Jurkat, Clone E6-1 (cell line): ENCODE measurements at regions not wholly inside any gene's neighbourhood (a gene's known extent, or its start where the extent isn't known, plus 50 kb on each side); places are given as distances from the start of the nearest gene placed in this dataset.
A peak's percentile ranks its signal among the peaks of the same experiment; 100 is the strongest.
"Not testable (repeated sequence)": the region's sequence is repeated elsewhere in the genome, so short reads cannot be mapped to it uniquely, and the experiment has no call there.

ENCODE experiments used
- DNase-seq: peaks from one replicate; pipeline ENCODE4 v3.0.0-alpha.2; 2011; ENCODE audit warnings: low read depth, low spot score
- H3K4me3 ChIP-seq: 2 replicates; pipeline ENCODE4 v1.5.1; 2011; ENCODE audit warnings: mild to moderate bottlenecking, low read length, control low read depth, moderate library complexity

DNA sequence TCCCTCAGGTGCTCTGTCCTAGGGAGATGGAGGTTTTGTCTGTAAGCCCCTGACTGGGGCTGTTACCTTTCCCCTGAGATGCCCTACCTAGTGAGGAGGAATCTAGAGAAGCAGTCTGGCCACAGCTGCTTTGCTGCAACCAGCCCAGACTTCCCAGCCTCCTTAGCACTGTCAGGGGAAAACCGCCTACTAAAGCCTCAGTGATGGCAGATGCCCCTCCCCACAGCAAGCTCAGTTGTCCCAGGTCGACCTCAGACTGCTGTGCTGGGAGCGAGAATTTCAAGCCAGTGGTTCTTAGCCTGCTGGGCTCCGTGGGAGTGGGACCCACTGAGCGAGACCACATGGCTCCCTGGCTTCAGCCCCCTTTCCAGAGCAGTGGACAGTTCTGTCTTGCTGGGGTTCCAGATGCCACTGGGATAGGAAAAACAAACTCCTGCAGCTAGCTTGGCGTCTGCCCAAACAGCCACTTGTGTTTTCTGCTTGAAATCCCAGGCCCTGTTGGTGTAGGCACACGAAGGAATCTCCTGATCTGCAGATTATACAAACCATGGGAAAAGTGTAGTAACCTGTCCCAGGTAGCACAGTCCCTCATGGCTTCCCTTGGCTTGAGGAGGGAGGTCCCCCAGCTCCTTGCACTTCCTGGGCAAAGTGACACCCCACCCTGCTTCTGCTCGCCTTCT, 146.4 kb upstream of the PROKR2 start:
- no peak overlapping the region for H3K4me3 ChIP-seq
- DNase-seq = no peak

- DNase-seq, H3K4me3 ChIP-seq: not testable (repeated sequence)
Measured at GRCh38 chr20:5453745-5454144, 137.0 kb upstream of the PROKR2 start.

DNA sequence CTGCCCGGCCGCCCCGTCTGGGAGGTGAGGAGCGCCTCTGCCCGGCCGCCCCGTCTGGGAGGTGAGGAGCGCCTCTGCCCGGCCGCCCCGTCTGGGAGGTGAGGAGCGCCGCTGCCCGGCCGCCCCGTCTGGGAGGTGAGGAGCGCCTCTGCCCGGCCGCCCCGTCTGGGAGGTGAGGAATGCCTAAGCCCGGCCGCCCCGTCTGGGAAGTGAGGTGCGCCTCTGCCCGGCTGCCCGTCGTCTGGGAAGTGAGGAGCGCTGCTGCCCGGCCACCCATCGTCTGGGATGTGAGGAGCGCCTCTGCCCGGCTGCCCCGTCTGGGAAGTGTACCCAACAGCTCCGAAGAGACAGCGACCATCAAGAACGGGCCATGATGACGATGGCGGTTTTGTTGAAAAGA, 136.6 kb upstream of the PROKR2 start:
- DNase-seq = not testable (repeated sequence)

DNA sequence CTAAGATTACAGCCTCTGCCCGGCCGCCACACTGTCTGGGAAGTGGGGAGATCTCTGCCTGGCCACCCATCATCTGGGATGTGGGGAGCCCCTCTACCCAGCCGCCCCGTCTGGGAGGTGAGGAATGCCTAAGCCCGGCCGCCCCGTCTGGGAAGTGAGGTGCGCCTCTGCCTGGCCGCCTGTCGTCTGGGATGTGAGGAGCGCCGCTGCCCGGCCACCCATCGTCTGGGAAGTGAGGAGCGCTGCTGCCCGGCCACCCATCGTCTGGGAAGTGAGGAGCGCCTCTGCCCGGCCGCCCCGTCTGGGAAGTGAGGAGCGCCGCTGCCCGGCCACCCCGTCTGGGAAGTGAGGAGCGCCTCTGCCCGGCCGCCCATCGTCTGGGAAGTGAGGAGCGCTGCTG, 135.9 kb upstream of the PROKR2 start:
- H3K4me3 ChIP-seq, DNase-seq: not testable (repeated sequence)

More for the DNA sequence above, 136.6 kb upstream of the PROKR2 start:
- H3K4me3 ChIP-seq = not testable (repeated sequence)

GRCh38 chr20:5452286-5452685, 135.5 kb upstream of the PROKR2 start:
- H3K4me3 ChIP-seq, DNase-seq: not testable (repeated sequence)

GRCh38 chr20:5451643-5452210, 135.0 kb upstream of the PROKR2 start:
- no peak overlapping the region for H3K4me3 ChIP-seq
- no peak for DNase-seq

- peak; percentile 33 for DNase-seq
- no peak overlapping the region for H3K4me3 ChIP-seq
Measured at GRCh38 chr20:5448449-5449118, 131.8 kb upstream of the PROKR2 start.

DNA sequence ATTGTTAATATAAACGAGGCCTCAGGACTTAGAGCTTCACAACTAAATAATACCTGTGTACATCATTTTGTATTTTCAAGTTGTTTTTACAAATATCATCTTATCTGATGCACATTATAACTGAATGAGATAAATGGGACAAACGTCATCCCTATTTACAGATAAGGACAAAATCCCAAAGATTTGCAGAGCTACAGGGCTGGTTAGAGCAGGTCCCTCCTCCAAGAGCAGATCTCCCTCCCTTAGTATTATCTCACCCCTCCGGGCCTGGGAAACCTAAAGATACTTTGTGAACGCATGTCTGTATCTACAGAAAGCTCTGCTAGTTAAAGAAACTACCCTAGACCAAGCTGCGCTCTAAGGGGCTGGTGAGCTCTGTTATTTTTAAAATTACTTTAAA, 130.4 kb upstream of the PROKR2 start:
- no peak for DNase-seq
- no peak overlapping the region for H3K4me3 ChIP-seq

GRCh38 chr20:5445611-5446010, 128.9 kb upstream of the PROKR2 start:
- H3K4me3 ChIP-seq = no peak overlapping the region
- no peak for DNase-seq

DNA sequence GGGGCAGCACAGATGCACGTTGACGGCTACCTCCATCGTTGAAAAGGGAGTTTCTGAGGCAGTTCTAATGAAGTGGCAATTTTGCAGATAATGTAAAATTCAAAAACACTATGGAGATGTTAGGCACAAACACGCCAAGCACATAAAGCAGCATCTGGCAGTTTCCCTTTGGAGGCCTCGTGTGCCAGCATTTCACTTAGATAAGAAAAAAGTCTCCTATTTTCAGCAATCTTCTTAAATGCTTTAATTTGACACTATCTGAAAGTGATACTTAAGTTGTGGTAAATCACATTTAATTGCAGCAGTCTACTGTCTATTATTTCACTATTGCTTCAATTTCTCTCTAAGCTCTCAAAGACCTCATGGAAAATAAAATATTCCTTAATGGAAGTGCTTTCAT, 125.3 kb upstream of the PROKR2 start:
- no peak overlapping the region for H3K4me3 ChIP-seq

GRCh38 chr20:5434116-5434515, 117.4 kb upstream of the PROKR2 start:
- H3K4me3 ChIP-seq = no peak overlapping the region
- DNase-seq = no peak

More for the DNA sequence above, 125.3 kb upstream of the PROKR2 start:
- DNase-seq = no peak

DNA sequence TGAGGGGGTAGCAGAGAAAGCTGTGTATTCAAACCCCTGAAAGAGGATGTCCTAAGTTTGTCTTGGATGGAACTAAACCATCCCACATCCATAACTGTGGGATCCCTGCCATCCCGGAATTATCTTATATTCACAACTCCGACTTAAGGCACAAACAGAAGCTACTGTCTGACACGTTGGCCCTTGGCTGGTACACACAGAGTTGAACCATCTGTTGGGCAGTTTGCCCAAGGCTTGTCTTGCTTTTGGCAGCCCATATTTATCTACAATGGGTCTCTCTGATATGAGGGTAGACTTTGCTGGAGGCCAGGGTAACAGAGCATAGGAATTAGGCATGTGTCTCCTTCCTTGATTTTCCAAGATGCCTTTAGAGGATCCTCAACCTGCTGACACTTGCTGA, 116.6 kb upstream of the PROKR2 start:
- no peak overlapping the region for H3K4me3 ChIP-seq
- no peak for DNase-seq

GRCh38 chr20:5432030-5432429, 115.3 kb upstream of the PROKR2 start:
- no peak for DNase-seq
- no peak overlapping the region for H3K4me3 ChIP-seq

GRCh38 chr20:5430670-5431069, 113.9 kb upstream of the PROKR2 start:
- H3K4me3 ChIP-seq = no peak overlapping the region
- DNase-seq = peak; percentile 1

DNA sequence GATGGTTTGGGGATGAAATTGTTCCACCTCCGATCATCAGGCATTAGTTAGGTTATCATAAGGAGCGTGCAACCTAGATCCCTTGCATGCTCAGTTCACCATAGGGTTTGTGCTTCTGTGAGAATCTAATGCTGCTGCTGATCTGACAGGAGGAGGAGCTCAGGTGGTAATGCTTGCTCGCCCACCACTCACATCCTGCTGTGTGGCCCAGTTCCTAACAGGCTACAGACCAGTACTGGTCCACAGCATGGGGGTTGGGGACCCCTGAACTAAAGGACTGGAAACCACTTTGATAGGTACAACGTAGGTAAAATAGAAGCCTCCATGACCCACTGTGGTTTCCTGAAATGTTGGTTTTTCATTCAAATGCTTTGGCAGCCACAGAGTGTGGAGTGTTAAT, 109.3 kb upstream of the PROKR2 start:
- no peak for DNase-seq
- no peak overlapping the region for H3K4me3 ChIP-seq

DNA sequence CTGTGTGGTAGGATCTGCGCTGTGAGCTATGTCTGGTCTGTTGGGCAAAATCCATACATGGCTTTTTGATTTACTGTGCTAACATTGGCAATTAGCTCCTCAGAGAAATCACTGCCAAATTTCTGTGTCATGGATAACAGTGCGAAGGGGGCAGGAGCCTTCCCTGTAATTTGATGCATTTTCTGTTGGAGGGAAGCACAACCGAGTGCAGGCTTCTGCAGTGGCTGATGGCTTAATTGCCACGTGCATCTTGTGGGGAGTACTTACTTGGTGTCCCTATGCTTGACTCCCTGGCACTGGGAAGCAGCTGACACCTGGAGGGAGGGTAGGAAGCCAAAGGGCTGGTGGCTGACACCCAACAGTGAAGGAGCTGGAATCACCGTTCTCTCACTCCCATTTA, 99.3 kb upstream of the PROKR2 start:
- H3K4me3 ChIP-seq = no peak overlapping the region
- DNase-seq = no peak

DNA sequence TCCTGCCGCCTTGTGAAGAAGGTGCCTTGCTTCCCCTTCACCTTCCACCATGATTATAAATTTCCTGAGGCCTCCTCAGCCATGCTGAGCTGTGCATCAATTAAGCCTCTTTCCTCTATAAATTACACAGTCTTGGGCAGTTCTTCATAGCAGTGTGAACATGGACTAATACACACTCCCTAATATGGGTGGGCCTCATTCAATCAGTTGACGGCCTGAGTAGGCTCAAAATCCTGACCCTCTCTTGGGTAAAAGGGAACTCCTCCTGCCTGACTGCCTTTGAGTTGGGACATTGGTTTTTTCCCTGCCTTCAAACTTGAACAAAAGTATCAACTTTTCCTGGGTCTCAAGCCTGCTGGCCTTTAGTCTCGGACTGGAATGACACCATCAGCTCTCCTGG, 96.6 kb upstream of the PROKR2 start:
- no peak overlapping the region for H3K4me3 ChIP-seq
- no peak for DNase-seq

DNA sequence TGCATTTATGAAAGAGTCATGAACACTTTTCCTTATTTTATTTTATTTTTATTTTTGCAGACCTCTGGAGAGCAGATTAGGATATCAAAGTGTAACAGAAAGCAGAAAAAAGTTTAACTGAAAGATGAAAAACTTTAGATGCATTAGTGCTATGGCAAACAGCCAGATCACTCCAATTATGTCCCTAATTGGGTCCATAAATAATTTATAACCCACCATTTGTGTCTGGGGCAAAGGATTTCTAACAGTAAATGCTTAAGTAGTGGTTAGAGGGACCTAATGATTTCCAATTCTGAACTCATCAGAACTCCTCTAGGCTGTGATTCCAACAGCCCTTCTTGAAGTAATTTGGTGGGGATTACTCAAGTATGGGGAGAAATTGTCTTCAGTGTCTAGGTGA, 93.7 kb upstream of the PROKR2 start:
- no peak for DNase-seq
- no peak overlapping the region for H3K4me3 ChIP-seq

DNA sequence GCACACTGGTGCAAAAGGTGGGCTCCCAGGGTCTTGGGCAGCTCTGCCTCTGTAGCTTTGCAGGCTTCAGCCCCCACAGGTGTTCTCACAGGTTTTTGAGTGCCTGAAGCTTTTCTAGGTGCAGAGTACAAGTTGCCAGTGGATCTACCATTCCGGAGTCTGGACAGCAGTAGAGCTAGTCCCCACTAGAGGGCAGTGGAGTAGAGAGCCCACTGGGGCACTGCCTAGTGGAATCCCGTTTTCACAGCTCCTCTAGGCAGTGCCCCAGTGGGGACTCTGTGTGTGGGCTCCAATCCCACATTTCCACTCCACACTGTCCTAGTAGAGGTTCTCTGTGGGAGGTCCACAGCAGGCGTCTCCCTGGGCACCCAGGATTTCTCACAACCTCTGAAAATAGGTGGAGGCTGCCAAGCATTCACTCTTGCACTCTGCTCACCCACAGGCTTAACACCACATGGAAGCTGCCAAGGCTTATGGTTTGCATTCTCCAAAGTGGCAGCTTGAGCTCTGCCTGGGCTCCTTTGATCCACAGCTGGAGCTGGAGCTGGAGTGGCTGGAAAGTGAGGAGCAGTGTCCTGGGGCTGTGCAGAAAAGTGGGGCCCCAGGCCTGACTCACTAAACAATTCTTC, 86.3 kb upstream of the PROKR2 start:
- H3K4me3 ChIP-seq = no peak overlapping the region
- DNase-seq = peak; percentile 32

DNA sequence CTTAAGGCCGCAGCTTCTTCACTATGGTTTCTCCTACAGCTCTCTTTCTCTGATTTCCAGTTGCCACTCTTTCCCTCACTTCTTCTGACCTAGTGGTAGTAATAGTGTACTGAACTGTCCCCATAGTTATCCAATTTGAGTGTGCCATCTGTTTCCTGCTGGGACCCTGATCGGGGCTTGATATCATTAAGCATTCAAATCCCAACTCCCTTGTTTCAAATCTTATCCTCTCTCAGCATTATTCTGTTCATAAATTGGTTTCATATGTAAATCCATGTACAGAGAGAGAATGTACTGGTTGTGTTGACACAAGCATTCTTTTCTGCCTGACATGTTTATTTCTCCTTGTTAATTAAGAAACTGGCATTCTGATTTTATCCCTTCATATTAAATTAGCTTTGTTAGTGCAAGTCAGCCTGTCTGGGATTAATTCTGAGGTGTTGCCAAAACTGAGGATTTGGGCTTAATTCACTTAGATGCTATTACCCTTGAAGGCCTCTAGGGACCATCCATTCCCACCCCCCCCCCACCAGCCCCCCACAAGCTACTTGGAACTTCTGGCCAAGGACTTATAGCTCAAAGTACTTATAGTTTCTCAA, 84.6 kb upstream of the PROKR2 start:
- no peak overlapping the region for H3K4me3 ChIP-seq
- DNase-seq = no peak
